SU-DHL-6 (cell line): ENCODE measurements at regions not wholly inside any gene's neighbourhood (a gene's known extent, or its start where the extent isn't known, plus 50 kb on each side); places are given as distances from the start of the nearest gene placed in this dataset.

Experiments used
- EZH2phosphoT487 ChIP-seq: fragments of 200-600 bp; sonication (generic), shearing (Covaris generic); conservative IDR thresholded peaks from 2 replicates; pipeline ENCODE4 v1.6.1; 2018; ENCODE audit warnings: mild to moderate bottlenecking, antibody characterized with exemption, low read length, moderate library complexity, mixed read lengths
- TF ChIP-seq, protein P1 (sequence below): fragments of 200-600 bp; sonication (generic); IDR thresholded peaks from one replicate; pipeline ENCODE4 v1.5.1; 2017; ENCODE audit warnings: antibody characterized with exemption, mild to moderate bottlenecking, low read length, moderate library complexity; ENCODE audit not compliant: insufficient read depth, poor library complexity, severe bottlenecking

DNA sequence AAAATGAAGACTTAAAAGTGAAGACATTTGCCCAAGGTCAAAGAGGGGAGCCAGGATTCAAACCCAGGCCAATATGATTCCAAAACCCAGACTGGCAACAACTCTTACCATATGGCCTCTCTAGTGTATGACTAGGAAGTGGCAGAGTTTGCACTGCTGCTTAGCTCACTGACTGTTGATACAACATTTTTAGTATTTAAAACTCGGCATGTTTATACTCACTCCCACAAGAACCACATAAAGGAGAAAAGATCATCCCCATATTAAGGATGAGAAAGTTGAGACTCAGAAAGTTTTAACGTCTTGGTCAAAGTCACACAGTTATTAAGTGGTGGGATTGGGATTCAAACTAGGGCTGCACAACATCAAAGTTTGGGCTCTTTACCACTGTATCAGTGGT, 81.7 kb downstream of the CCDC34 start:
- TF ChIP-seq, protein P1, sequence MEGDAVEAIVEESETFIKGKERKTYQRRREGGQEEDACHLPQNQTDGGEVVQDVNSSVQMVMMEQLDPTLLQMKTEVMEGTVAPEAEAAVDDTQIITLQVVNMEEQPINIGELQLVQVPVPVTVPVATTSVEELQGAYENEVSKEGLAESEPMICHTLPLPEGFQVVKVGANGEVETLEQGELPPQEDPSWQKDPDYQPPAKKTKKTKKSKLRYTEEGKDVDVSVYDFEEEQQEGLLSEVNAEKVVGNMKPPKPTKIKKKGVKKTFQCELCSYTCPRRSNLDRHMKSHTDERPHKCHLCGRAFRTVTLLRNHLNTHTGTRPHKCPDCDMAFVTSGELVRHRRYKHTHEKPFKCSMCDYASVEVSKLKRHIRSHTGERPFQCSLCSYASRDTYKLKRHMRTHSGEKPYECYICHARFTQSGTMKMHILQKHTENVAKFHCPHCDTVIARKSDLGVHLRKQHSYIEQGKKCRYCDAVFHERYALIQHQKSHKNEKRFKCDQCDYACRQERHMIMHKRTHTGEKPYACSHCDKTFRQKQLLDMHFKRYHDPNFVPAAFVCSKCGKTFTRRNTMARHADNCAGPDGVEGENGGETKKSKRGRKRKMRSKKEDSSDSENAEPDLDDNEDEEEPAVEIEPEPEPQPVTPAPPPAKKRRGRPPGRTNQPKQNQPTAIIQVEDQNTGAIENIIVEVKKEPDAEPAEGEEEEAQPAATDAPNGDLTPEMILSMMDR: no peak
- no peak for TF ChIP-seq EZH2phosphoT487
